GM19324 (cell line): ENCODE measurements at regions not wholly inside any gene's neighbourhood (a gene's known extent, or its start where the extent isn't known, plus 50 kb on each side); places are given as distances from the start of the nearest gene placed in this dataset.
"Not testable (repeated sequence)": the region's sequence is repeated elsewhere in the genome, so short reads cannot be mapped to it uniquely, and the experiment has no call there.

Experiments
- ATAC-seq: cut with Tn5 transposase; IDR thresholded peaks from one replicate; pipeline ENCODE4 v1.9.1; 2021; ENCODE audit warnings: mild to moderate bottlenecking, moderate library complexity; ENCODE audit not compliant: unreplicated experiment, low FRiP score

GRCh38 chr11:38601371-38601770, 2003.3 kb upstream of the RAG2 start:
- not testable (repeated sequence) for ATAC-seq

DNA sequence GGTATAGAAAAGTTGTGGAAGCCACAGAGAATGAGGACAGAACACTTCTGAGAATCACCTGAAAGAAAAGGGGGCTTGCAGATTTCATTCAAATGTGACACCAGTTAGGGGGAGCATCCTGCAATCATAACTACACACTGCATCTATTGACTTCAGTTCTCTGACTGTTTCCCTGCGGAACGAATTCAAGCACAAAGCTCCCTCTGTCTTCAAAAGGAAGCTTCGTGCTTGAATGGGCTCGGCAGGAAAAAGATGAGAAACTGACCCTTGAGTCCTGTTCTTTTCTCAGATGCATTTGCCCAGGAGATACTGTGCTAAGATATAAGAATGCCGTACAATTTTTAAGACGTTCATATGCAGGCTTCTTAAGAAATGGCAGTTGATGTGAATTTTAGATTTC, 2000.4 kb upstream of the RAG2 start:
- no peak for ATAC-seq

GRCh38 chr11:38595359-38596016, 1997.5 kb upstream of the RAG2 start:
- not testable (repeated sequence) for ATAC-seq

DNA sequence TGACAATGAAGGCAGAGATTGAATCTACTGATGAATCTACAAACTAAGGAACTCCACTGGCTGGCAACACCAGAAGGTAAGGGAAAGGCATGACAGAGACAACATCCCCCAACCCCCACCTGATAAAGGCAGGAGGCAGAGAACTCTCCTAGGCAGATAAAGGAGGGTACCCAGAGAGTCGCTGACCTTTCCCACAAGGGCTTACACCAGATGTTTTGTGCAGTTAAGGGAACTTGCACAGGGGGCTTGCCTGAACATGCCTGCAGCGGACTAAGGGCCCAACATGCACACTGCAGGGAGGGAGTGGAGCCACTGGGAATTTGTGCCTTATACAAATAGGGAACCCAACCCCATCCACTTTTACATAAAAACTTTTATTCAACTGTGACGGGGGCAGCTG, 1996.9 kb upstream of the RAG2 start:
- ATAC-seq, result no peak

GRCh38 chr11:38593649-38594048, 1995.6 kb upstream of the RAG2 start:
- no peak for ATAC-seq

DNA sequence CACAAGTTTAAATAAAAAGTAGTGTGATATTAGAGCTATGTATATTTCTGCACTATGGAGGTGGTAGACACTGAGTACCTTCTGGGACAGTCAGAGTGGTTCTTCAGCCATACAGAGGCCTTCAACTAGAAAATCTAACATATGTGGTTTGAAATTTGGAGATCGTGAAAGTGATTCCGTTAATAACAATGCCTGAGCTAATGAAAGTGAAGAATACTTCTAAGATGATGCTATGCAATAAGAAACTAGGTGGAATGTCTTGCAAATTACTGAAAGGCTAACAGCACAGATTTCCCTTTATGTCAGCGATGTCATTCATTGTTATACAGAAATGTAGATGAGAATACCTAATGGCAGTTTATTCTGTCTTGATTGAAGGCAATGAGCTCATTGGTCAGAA, 1984.7 kb upstream of the RAG2 start:
- no peak for ATAC-seq

GRCh38 chr11:38582151-38582550, 1984.1 kb upstream of the RAG2 start:
- no peak for ATAC-seq

GRCh38 chr11:38577769-38578168, 1979.7 kb upstream of the RAG2 start:
- no peak for ATAC-seq

DNA sequence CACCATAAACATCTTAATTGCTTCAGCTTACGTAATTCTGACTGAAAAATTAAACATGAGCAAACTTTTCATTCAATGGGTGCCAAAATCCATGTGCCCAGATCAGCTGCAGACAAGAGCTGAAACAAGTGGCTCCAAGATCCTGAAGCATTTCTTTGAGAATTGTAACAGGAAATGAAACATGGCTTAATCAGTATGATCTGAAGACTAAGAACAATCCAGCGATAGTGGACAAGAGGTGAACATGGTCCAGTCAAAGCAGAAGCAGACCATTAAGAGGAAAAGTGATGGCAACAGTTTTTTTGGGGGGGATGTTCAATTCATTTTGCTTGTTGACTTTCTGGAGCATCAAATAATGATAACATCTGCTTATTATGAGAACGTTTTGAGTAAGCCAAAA, 1964.5 kb upstream of the RAG2 start:
- no peak for ATAC-seq

DNA sequence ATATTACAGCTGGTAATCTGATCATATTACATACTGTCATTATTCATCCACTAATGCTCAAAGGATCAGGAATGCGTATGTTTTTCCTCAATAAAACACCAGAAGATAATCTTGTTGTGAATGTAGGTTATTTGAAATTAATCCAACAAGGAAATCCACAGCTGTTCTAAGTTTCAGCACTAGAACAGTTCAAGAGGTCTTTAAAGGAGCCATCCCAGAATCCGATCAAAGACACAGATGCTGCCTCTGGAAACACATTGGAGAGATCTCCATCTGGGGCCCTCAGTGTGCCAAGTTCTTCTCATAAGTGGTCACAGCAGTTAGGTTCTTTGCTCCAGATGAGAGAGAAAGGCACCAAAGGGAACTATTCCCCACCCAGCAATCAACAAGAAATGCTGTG, 1955.1 kb upstream of the RAG2 start:
- no peak for ATAC-seq

GRCh38 chr11:38547462-38547861, 1949.4 kb upstream of the RAG2 start:
- ATAC-seq, result no peak

GRCh38 chr11:38543986-38544385, 1946.0 kb upstream of the RAG2 start:
- ATAC-seq, result no peak

- no peak for ATAC-seq
Observed at GRCh38 chr11:38543311-38543710, 1945.3 kb upstream of the RAG2 start.

- no peak for ATAC-seq
Observed at GRCh38 chr11:38538866-38539680, 1941.0 kb upstream of the RAG2 start.

GRCh38 chr11:38530226-38530625, 1932.2 kb upstream of the RAG2 start:
- ATAC-seq, result no peak

DNA sequence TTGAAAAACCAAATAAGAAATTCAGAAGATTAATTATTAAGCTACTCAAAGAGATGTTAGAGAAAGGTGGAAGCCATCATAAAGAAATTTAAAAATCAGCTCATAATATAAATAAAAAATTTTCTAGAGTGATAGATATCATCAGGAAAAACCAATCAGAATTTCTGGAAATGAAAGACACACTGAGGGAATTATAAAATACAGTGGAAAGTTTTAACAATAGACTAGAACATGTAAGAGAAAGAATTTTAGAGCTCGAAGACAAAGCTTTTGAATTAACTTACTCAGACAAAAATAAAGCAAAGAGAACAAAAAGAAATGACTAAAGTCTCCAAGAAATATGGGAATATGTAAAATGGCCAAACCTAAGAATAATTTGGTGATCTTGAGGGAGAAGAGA, 1926.9 kb upstream of the RAG2 start:
- no peak for ATAC-seq

GRCh38 chr11:38517991-38518390, 1920.0 kb upstream of the RAG2 start:
- ATAC-seq, result no peak

DNA sequence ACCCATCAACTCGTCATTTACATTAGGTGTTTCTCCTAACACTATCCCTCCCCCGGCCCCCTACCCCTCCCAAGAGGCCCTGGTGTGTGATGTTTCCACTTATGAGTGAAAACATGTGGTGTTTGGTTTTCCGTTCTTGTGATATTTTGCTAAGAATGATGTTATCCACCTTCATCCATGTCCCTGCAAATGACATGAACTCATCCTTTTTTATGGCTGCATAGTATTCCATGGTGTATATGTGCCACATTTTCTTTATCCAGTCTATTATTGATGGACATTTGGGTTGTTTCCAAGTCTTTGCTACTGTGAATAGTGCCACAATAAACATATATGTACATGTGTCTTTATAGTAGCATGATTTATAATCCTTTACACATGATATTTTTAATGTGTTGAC, 1914.8 kb upstream of the RAG2 start:
- not testable (repeated sequence) for ATAC-seq

DNA sequence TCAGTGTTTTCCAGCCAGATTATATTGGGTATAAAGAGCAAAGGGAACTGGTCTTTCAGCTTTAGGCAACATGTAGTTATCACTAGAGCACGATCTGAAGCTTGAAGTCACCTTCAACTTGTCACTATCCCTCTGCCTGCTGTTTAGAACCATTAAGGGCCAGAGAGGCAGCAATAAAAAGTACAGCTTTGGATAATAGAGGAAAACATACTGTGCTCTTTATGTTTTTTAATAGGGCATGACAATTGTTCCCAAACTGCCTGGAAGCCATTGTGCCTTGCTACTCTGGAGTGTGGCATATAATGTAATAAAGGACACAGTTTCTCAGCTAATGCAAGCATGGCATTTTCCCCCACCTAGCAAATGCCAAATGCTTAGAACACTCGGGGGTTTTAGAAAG, 1912.0 kb upstream of the RAG2 start:
- ATAC-seq, result no peak

DNA sequence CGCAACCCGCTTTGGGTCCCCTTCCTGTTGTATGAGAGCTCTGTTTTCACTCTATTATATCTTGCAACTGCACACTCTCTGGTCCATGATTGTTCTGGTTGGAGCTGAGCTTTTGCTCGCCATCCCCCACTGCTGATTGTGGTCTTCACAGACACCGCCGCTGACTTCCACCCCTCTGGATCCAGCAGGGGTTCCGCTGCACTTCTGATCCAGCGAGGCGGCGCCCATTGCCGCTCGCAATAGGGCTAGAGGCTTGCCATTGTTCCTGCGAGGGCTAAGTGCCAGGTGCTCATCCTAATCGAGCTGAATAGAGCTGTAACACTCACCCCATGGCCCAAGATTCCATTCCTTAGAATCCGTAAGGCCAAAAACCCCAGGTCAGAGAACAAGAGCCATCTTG, 1905.8 kb upstream of the RAG2 start:
- no peak for ATAC-seq

- no peak for ATAC-seq
Observed at GRCh38 chr11:38498721-38499120, 1900.7 kb upstream of the RAG2 start.

- no peak for ATAC-seq
Observed at GRCh38 chr11:38491986-38492385, 1894.0 kb upstream of the RAG2 start.
